GM19467 (cell line): ENCODE measurements at regions not wholly inside any gene's neighbourhood (a gene's known extent, or its start where the extent isn't known, plus 50 kb on each side); places are given as distances from the start of the nearest gene placed in this dataset.
"Not testable (repeated sequence)": the region's sequence is repeated elsewhere in the genome, so short reads cannot be mapped to it uniquely, and the experiment has no call there.

ENCODE experiments used
- ATAC-seq: cut with Tn5 transposase; IDR thresholded peaks from one replicate; pipeline ENCODE4 v1.9.1; 2021; ENCODE audit warnings: mild to moderate bottlenecking, moderate library complexity; ENCODE audit not compliant: unreplicated experiment

GRCh38 chr5:122599000-122599399, 175.9 kb upstream of the SNX2 start:
- no peak for ATAC-seq

GRCh38 chr5:122600924-122601323, 174.0 kb upstream of the SNX2 start:
- no peak for ATAC-seq

GRCh38 chr5:122602700-122603099, 172.2 kb upstream of the SNX2 start:
- ATAC-seq: no peak

GRCh38 chr5:122605236-122605635, 169.6 kb upstream of the SNX2 start:
- no peak for ATAC-seq

GRCh38 chr5:122607818-122608217, 167.1 kb upstream of the SNX2 start:
- ATAC-seq: no peak

- ATAC-seq: no peak
Measured at GRCh38 chr5:122608222-122608621, 166.7 kb upstream of the SNX2 start.

GRCh38 chr5:122611406-122611805, 163.5 kb upstream of the SNX2 start:
- ATAC-seq: no peak

- no peak for ATAC-seq
Measured at GRCh38 chr5:122612901-122613300, 162.0 kb upstream of the SNX2 start.

- ATAC-seq: no peak
Measured at GRCh38 chr5:122615146-122615545, 159.7 kb upstream of the SNX2 start.

GRCh38 chr5:122615832-122616231, 159.0 kb upstream of the SNX2 start:
- no peak for ATAC-seq

- not testable (repeated sequence) for ATAC-seq
Measured at GRCh38 chr5:122618046-122618445, 156.8 kb upstream of the SNX2 start.

- ATAC-seq: not testable (repeated sequence)
Measured at GRCh38 chr5:122620768-122621167, 154.1 kb upstream of the SNX2 start.

- ATAC-seq: not testable (repeated sequence)
Measured at GRCh38 chr5:122628714-122629113, 146.2 kb upstream of the SNX2 start.

GRCh38 chr5:122629121-122629677, 145.7 kb upstream of the SNX2 start:
- ATAC-seq: no peak

- no peak for ATAC-seq
Measured at GRCh38 chr5:122638581-122638980, 136.3 kb upstream of the SNX2 start.

- no peak for ATAC-seq
Measured at GRCh38 chr5:122639033-122639432, 135.8 kb upstream of the SNX2 start.

GRCh38 chr5:122639864-122640263, 135.0 kb upstream of the SNX2 start:
- ATAC-seq: no peak

- no peak for ATAC-seq
Measured at GRCh38 chr5:122649080-122649479, 125.8 kb upstream of the SNX2 start.

GRCh38 chr5:122653087-122654017, 121.5 kb upstream of the SNX2 start:
- no peak for ATAC-seq

GRCh38 chr5:122656160-122656559, 118.7 kb upstream of the SNX2 start:
- ATAC-seq: no peak

- ATAC-seq: no peak
Measured at GRCh38 chr5:122656577-122656976, 118.3 kb upstream of the SNX2 start.

GRCh38 chr5:122661496-122662180, 113.2 kb upstream of the SNX2 start:
- no peak for ATAC-seq
